GM21576 (cell line): ENCODE measurements at regions not wholly inside any gene's neighbourhood (a gene's known extent, or its start where the extent isn't known, plus 50 kb on each side); places are given as distances from the start of the nearest gene placed in this dataset.
"Not testable (repeated sequence)": the region's sequence is repeated elsewhere in the genome, so short reads cannot be mapped to it uniquely, and the experiment has no call there.

ENCODE experiments used
- ATAC-seq: cut with Tn5 transposase; IDR thresholded peaks from one replicate; pipeline ENCODE4 v1.9.1; 2021; ENCODE audit warnings: mild to moderate bottlenecking, moderate library complexity; ENCODE audit not compliant: unreplicated experiment

DNA sequence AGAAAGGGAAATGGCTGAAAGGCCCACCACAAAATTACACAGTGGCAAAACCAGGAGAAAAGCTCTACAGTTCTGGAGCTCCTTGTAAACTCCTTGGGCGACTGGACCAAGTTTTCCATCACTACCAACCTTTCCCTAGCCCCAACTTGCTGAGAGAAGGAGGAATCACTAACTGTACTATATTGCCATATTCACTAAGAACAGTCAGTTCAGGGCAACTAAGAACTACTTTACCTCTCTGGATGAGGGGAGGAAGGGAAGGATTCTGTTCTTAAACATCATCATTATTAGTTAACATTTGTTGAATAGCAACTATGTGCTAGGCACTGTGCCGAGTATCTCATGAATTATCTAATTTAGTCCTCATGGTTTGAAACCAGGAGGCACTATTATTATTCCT, 98.1 kb upstream of the SVIL start:
- no peak for ATAC-seq

DNA sequence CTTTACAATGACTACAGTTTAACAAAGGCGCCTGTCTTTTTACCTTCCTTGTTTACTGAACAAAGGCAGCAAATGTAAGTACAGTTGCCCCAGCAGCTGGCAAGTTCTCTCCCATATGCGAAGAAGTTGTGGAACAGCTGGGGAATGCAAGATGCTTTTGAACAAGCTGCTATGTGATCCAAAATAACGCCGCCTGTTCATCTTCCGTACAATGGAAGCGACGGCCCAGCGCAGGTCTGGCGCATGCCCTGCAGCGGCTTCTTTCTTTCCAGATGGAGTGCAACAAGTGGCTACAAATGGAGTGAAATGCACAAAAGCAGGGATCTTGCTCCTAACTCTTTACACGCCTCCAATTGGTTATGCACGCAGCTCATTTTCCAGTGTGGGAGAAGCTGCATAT, 97.0 kb upstream of the SVIL start:
- ATAC-seq: no peak

DNA sequence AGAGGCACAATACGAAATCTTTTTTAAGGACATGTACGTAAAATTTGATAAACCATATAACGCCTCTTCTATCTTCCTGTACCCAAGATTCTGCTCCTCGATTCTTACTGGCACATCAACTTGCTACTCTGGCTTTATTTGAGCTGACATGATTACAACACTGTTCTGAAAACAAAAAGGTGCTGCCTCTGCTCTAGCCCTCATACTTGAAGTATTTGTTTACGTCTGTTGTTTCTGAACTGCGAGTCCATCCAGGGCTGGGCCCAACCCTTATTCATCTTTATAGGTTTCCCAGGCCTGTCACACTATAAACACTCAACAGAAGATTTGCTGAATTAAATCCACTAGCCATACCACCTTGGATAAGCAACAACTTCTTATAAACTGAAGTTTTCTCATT, 96.2 kb upstream of the SVIL start:
- ATAC-seq: no peak

DNA sequence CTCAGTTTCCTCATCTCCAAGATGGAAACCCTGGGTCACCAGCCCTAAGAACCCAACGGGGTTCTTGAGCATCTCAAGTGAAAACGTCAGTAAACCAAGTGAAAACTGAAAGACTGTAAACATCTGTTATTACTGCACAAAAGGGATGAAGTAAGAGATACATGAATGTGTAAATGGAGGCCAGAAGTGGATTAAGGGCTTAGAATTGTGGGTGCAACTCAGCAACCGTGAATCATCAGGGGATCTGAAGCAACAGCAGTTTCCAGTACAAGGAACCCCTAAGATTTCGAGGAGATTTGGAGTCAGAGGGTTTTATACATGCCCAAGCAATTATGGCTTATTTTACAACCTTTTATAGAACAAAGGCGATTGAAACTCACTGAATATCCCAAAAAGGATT, 95.7 kb upstream of the SVIL start:
- ATAC-seq: no peak

DNA sequence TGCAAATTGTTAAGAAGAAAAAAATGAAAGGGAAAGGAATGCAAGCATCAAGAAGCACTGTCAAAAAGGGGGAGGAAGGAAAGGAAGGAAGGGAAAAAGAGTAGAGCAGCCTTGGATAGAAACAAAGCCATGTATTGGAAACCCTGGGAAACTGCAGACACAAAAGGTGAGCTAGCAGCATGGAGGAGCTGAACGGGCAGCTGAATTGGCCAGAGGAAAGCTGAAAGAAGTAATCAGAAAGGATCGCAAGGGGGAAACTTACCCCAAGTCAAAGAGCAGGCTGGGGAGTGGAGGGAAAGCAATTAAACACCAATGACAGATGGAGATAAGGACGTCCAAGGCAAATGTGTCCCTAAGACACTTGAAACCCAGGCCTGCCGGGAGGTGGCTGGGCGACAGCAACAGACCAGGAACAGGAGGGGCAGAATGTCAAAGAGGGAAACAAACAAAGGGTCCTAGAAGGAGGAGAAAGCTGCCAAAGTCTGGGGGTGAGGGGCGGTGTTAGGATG, 93.8 kb upstream of the SVIL start:
- ATAC-seq: no peak

DNA sequence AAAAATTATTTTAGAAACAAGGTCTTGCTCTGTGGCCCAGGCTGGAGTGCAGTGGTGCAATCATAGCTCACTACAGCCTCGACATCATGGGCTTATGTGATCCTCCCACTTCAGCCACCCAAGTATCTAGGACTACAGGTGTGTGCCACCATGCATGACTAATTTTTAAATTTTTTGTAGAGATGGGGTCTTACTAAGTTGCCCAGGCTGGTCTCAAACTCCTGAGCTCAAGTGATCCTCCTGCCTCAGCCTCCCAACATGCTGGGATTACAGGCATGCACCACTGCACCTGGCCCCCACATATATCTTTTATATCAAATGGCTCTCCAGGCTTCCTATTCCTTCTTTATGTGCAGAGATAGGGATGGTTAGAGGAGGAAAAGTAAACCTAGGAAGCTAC, 91.2 kb upstream of the SVIL start:
- ATAC-seq: not testable (repeated sequence)

DNA sequence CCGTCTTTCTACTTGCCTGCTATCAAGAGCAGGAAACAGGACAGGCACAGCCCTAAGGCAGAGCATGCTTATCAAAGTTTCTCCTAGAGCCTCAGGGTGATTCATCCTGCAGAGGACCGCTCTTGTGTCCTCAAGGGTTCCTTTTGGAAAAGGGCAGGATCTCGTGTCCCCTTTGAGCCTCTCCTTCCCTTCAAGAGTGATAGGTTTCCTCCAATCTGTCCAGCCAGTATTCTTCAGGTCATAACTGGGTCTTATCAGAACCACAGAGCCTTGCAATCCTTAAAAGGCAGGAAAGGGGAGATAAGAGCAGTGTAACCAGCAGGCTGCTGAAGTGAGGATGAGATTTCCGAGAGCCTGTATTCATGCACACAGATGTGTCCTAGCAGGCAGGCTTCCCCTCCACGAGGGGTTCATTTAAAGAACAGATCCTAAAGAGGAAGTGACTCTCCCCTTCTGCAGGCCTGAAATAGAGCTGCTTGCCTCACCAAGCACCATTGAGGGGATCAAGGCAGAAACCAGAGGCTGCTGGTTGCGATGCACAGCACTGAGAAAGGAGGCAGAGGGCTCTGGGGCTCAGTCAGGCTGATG, 90.5 kb upstream of the SVIL start:
- ATAC-seq: no peak

DNA sequence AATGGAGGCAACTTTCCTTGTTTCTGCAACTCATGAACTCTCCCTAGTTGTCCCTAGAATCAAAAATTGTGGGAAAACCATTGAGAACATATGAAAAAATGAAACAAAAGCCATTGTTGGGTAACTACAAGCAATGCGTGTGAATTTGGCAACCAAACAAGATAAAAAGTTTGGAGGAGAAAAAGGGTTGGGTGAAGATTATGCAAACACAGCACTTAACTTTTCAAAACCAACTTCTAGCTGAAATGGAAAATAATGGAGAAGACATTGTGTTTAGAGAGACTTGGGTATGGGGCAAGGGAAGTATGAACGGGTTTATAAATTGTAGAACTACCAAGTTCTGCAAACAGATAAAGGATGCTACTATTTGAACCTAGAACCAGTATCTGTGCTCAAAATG, 89.0 kb upstream of the SVIL start:
- no peak for ATAC-seq

DNA sequence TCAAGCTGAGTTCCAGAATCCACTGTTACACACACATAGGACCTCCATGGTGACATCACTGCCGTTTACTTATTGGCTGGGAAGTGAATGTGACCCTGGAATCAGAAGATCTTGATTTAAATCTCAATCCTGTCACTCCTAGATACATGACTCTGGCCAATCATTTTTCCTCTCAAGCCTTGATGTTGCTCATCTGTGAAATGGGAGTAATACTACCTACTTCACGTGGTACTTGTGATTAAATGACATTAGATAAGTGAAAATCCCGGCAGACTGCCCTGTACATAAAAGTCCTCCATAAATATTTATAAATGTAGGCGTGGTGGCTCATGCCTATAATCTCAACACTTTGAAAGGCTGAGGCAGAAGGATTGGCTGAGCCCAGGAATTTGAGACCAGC, 88.0 kb upstream of the SVIL start:
- no peak for ATAC-seq

DNA sequence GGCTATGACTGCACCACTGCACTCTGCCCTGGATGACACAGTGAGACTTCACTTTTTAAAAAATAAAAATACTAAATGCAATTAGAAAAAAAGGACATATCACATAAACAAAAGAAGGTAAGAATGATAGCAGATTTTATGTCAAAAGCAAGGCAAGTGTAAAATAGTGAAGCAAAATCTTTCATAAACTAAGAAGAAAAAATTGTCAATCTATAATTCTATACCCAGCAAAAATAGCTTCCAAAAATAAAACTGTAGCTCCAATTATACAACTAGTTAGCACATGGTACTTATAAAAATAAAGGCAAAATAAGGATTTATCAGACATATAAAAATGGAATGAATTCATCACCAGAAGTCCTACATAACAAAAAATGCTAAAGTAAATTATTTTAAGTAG, 85.4 kb upstream of the SVIL start:
- no peak for ATAC-seq

DNA sequence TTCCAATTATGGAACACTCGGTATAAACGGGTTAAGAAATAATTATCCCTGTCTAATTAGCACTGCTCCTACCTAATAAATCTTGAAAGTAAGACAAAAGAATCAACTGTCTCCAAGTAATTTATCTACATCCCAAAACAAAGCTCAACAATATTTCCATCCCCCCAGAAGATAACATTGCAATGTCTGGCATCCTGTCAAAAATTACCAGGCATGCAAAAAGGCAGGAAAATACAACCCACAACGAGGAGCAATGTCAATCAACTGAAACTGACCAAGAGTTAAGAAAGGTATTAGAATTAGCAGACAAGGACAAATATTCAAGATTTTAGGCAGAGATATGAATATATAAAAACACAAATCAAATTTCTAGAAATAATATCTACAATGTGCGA, 84.5 kb upstream of the SVIL start:
- ATAC-seq: no peak

DNA sequence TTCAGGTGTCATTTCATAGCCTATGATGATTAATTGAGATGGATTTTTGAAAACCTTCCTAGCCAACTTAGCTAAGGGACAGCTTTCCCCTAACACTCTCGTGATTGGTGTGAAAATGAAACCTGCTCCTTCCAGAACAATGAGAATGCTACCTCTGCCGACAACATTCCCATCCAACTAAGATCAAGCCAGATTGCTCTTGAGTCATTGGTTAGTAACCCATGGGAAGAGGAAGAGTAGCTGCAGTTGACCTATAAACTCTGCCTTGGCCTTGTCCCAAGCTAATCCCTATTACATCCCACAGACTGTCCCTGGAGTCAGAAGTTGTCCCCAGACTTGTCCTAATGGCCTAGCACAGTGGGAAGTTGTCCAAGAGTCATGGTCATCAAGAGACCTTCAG, 80.5 kb upstream of the SVIL start:
- ATAC-seq: no peak

DNA sequence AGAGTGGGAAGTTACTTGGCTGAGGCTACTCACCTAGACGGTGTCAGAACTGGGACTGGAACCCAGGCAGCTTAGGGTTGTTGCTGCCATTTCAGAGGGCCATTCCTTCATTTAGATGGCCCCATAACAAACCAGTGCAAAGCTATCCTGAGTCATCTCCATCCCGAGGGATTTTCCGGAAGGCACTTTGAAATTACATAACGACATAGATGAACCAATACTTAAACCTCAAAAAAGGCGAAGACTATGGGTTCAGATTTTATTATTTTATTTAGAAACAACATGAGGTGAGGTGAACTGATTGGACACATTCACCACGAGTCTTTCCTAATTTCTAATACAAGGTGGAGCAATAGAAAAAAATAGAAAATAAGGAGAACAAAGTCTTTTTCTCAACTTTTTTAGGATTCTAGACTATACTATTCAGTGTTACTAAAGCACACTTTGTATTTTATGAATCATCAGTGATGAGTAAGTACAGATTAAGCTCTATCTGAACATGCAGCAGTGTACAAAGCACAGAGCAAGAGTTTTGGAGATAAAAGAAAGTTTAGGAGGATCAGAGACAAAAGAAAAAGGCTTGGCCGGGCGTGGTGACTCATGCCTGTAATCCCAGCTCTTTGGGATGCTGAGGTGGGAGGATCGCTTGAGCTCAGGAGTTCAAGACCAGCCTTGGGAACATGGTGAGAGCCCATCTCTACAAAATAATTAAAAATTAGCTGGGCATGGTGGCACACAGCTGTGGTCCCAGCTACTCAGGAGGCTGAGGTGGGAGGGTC, 79.5 kb upstream of the SVIL start:
- no peak for ATAC-seq

DNA sequence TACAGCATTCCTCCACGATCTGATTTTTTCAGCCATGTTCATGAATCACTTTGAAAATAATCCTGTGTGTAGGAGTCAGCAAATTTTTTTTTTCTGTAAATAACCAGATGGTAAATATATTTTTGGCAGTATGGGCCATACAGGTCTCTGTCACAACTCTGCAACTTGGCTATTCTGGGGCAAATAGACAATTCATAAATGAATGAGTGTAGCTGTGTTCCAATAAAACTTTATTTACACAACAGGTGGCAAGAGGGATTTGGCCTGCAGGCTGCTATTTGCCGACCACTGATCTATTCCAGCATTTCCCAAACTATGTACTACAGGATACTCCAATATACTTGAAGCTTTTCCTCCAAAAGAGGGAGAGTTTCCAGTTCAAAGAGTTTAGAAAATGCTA, 78.7 kb upstream of the SVIL start:
- no peak for ATAC-seq

DNA sequence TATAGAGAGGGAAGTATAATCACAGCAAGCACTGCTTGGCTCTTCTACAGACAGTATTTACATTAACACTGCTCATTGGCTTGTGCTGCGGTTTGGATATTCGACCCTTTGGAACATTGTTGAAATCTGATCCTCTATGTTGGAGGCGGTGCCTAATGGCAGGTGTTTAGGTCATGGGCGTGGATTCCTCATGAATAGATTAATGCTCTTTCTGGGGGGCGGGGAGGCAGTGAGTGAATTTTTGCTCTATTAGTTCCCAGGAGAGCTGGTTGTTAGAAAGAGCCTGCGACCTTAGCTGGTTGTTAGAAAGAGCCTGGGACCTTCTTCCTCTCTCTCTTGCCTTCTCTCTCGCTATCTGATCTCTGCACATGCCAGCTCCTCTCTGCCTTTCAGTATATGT, 77.3 kb upstream of the SVIL start:
- ATAC-seq: no peak

DNA sequence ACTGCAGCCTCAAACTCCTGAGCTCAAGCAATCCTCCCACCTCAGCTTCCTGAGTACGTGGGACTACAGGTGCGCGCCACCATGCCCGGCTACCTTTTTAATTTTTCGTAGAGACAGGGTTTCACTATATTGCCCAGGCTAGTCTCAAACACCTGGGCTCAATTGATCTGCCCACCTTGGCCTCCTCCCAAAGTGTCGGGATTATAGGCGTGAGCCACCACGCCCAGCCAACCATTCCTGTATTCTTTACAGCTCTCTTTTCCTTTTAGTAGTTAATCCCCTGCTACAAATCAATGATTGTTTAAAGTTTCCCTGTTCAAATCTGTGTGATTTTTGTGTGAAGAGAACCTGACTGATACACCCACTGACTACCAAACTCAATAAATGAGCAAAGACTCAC, 75.4 kb upstream of the SVIL start:
- ATAC-seq: no peak

DNA sequence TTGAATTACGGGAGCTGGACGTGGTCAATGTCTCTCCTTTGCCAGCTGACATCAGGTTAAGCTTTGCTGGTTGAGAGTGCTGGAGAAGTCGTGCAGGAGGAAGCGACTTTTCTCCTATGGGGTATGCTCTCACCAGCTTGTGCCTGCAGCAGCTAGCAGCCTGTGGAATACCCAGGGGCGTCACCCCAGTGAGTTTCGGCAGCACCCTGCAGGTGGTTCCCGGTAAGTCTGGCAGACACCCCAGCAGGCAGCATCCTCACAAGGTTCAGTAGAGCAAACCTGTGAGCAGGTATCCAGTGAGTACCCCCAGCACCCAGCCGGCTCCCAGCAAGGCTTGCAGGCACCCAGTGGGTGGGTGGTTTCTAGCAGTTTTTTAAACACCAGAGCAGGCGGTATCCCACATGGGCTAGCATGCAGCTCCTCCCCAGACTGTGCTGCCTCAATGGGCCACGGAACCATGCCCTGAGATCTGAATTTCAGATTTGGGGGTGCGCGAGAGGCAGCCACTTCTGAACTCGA, 74.8 kb upstream of the SVIL start:
- ATAC-seq: no peak

DNA sequence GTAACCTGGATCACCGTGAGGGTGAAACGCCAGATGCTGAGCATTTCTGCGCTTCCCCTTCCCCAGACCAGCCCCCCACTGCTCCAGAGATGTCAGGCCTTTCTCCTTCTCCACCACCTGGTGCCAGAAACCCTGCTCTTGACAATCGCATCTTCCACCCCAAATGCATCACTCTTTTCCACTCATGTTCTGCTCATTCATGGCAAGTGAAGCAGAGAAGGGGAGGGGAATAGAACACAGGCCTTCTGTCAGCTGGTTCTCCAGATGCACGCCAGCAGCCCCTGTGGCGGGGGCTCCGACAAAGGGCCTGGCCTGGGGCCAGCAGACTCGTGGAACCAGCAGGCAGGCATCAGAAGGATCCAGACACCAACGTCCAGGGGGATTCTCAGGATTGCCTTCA, 68.5 kb upstream of the SVIL start:
- no peak for ATAC-seq

DNA sequence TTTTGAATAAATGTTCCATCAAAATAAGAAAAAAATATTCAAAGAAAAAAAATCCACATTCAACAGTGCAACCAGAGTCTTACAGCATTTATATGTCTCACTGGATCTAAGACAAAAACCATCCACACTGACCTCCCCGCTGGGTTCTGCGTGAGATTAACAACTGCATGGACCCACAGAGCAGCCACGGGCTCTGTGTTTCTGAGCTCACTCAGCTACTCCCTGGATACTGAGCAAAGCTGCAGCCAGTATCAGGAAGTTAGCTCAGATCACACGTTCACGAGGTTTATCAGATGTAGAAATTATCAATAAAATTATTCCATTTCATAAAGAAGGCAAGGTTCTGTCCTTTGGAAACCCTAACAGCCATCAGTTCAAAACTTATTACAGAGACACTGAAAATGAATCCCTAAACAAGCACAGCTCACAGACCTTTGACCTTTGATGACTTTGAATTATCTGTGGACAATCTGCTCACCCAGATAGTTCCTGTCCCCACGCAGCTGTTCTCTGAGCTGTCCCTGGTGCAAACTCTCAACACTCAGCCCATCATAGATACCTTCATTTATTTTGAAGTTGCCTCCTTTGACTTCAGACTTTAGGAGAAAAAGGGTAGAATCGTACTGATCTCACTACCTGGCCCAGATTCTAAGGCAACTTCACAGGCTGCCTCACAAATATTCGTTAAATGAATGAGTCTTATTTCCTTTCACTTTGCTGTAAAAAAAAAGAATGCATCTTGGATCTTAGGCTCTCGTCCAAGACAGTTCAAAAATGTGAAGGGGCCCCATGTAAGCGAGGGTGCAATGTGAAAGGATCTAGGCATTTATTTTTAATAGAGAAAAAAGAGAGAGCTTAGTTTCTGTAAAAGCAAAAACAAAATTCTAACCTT, 67.7 kb upstream of the SVIL start:
- ATAC-seq: no peak

DNA sequence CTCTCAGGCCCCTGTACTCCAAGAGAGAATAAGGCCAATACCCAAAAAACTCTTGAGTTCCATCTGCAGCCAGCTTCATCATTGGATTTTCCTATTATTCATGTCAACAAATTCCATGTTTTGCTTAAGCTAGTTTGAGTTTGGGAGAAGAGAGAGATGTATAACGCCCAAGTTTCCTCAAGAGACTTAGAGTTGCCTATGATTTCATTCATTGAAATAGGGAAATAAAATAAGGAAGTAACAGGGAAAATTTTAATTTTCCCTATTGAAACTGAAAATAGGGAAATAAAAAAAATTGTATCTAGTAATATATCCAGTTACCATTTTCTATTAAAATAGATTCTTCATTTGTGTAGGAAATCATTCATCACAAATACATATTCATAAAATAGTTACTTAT, 66.5 kb upstream of the SVIL start:
- no peak for ATAC-seq

DNA sequence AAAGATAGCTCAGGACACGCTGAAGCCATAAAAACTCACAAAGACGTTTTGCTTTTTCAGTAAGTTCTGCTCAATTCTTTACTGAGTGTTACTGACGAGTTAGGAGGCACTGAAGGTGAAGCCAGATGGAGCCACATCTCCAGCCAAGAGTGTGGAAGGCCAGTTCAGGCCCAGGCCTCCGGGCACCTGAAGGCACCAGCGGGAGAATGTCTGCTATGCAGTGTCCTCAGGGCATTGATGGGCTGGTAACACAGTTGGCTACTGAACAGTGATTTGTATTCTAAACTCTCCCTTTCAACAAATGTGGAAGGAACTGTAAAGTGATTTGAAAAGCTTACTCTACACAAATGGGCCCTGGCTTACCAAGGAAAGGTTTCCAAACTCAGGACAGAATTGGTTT, 64.8 kb upstream of the SVIL start:
- ATAC-seq: no peak
